GM18909 (cell line): ENCODE measurements at regions not wholly inside any gene's neighbourhood (a gene's known extent, or its start where the extent isn't known, plus 50 kb on each side); places are given as distances from the start of the nearest gene placed in this dataset.

Source experiments
- ATAC-seq: cut with Tn5 transposase; IDR thresholded peaks from one replicate; pipeline ENCODE4 v1.9.1; 2021; ENCODE audit warnings: mild to moderate bottlenecking; ENCODE audit not compliant: unreplicated experiment, poor library complexity

DNA sequence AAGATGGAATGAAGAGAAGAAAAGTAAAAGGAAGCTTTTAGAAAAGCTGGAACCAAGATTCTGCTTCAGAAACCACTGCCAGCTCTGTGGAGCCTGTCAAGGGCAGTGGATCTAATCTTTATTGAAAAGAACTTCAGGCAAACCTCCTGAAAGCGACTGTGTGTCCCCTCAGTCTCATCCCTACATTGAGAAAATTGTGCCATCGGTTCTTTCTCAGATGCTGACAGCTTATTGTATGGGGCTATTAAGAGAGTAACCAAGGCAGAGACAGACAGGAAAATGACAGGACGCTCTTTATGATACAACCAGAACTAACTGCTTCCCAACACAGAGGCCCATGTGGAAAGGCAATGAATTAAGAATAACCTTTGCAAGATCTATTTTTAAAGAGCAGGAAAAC lies 763.2 kb upstream of the CHAC2 start:
- ATAC-seq = no peak

DNA sequence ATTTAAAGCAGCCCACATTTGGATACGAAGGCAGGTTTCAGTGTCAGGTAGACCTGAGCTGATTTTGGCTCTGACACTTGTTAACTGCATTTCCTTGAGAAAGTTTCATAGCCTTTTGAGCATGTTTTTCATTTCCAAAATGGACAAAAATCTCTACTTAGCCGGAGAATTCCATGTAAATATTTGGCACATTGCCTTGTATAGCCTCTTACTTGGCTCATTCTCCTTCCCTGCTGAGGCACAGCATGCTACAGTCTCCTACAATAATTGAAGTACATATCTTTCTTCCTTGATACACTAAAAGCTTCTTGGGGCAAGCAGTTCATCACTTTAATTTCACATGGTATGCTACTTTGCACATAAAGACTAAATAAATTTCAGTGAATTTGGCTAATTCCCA lies 772.2 kb upstream of the CHAC2 start:
- no peak for ATAC-seq

DNA sequence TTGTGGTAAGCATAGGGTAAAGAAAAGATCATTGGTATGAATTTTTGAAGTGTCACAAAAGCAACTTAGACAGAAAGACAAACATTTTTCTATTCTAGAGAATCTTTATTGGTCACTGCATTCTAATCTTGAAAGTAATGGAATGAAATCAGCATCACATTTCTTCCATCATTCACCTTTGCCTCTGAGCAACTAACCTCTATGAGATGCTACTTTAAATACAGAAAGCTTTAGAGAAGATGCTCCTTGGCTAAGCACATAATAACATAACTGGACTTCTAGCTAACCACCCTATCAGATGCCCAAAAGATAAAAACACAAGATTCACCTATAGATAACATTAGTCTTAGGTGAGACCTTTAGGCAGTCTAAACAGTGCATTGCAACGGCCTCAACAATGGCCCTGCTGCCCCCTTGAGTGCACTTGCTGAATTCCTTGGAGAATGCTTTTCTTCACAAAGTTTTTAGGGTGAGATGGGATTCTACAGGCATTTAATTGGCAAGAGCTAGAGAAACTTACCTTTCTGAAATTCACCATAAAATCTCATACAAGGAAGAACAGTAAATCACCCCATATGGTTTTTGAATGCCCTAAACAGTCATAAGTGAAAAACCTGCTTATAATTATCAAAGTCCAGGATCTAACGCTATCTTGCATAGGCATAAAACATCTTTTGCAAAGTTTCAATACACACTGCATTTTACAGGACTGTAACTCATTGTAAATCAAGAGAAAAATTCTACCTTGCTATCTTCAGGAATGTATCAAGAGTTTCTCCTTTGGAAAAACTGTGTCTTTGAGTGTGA lies 791.3 kb upstream of the CHAC2 start:
- ATAC-seq = no peak

DNA sequence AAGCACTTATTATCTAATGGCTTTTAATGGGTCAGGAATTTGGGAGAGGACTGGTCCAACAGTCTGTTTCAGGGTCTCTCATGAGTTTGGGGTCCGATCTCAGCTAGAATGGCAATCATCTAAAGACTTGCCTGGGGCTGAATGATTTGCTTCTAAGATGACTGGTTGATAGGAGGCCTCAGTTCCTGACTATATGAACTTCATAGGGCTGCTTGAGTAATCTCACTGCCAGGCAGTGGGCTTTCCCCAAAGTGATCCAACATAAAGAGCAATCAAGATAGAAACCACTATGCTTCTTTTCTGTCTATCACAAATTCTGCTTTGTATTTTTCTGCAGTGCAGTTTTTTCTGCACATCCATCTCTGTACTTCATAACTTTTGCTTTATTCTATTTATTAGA lies 793.5 kb upstream of the CHAC2 start:
- no peak for ATAC-seq

DNA sequence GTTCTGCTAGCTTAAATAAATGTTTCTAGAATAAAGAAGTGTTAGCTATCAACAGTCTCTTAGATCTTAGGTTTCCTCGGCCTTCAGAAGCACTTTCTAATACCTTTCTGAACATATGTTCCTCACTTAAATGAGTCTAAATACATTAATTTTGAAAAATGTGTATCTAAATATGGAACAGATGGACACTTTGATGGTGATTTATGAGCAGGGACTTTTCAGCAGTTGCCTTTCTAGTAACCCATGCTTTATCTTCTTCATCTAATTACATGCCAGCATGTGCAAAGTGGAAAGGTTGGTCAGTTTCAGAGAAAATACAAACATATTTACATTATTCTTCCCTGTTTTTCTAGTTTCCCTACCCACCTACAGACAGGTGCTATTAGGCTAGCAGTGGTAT lies 797.0 kb upstream of the CHAC2 start:
- no peak for ATAC-seq

DNA sequence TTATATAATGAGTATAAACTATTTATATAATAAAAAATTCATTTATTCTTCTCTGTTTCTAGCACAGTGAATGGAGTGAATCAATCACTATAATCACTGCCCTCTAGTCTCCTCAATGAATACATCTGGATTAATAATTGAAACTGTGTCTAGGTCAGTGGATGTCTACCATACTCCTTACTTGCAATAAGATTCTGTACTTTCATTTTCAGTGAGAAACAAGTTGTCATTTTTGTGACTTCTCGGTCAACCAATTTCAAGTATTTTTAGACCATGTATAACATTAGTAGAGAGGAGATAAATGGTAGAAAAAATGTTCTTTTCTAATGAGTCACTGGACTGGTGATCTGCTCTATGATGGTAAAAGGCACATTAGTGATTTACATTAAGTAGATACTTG lies 799.6 kb upstream of the CHAC2 start:
- ATAC-seq = no peak

DNA sequence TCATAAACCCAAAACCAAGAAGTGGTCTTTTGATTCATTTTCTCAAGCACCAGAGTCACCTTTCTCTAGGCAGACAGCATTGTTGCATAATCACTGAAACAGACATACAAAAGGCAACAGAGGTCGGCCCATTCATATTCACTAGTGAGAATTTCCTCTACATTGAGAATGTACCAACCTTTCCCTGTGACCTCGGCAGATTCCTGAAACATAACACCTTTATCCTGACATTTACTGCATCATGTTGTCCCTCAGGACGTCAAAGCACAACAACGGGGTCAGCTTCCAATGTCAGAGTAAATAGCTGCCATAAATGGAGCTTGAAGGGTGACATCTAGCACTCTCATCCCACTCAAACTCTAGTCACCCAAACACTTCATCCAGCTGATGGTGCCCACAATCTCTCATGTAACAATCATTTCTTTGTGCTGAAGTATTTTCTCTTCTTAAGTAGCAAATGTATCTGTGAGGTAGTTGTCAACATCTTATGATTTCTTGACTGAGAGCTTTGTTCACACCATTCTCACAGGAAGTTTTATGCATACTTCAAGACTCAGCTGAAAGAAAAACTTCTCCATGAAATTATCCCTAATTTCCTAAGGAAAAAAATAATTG lies 802.6 kb upstream of the CHAC2 start:
- ATAC-seq = no peak

DNA sequence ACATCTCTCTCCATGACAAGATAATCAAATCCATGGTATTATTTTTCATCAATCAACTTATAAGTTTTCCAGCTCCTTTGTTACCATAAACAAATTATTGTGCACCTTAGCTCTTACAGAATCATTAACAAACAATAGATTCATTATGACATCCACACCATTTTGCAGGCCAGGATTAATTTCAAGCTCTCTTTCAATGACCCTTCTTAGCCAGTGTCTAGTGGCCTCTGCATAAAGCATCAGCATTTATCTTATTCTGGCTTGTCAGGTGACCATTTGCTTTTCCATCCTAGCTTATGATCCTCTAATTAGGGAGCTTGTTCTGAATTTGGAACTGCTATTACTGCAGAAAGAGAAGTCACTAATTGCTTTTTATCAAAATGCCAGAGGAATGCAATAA lies 806.2 kb upstream of the CHAC2 start:
- ATAC-seq = no peak

DNA sequence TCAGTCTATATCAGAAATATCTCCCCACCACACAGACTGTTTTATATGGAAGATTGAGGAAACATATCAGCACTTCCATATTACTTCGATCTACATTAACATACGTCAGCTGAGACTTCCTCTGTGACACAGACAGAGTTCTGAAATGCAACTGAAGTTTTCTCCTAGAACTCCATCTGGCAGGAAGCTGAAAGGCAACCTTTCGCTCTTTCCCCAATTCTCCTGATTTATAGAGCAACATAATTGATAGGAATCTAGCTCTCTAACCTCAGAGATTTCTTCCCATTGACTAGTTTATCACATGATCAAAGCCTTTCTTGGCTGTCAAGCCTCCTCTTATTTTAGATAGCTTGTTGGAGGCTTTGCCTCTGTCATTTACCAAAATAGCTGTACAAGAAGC lies 806.7 kb upstream of the CHAC2 start:
- ATAC-seq = no peak

DNA sequence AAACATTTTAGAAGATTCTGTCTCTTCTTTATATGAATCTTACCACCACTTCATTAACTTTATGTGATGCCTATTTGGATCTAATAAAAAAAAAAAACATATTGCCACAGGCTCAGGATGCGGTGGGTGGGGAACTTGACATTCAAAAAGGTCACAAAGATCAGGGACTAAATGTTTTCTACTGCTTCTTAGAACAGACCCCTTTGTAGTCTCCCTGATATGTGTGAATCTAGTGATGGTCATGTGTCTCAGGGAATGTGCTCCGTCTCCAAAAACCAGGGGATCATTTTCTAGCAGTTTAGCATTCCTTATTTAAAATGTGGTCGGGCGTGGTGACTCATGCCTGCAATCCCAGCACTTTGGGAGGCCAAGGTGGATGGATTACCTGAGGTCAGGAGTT lies 807.8 kb upstream of the CHAC2 start:
- no peak for ATAC-seq

DNA sequence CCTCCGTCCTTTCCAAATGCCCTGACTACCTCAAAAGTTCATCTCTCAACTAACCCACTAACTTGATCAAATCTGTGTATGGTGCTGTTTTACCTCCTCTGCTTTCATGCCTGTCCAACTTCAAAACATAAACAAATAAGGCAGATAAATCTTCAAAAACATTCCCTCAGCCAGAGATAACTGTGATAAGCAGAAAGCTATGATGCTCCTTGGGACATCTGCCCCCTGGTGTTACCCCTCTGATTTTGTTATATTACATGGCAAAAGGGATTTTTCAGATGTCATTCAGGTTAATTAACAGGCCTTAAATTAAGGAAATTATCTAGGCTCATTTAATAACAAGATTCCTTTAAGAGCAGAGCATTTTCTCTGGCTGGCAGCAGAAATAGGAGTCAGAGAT lies 810.8 kb upstream of the CHAC2 start:
- no peak for ATAC-seq

DNA sequence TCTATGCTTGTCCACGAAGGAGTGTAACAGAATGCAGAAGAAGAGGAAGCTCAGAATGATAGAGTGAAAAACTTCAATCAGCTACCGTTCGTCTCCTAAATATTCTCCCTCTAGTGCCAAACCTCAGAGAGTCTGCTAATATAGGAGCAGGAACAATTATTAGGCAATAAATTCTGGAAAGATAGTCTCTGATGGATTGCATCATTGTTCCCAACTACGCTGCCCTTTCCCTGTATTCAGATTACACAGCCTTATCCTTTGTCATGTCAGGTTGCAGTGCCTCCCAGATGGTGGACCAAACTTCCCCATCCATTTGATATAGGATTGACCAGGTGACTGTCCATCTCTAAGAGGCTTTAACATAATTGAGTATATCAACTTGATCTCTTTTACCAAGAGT lies 811.5 kb upstream of the CHAC2 start:
- no peak for ATAC-seq

DNA sequence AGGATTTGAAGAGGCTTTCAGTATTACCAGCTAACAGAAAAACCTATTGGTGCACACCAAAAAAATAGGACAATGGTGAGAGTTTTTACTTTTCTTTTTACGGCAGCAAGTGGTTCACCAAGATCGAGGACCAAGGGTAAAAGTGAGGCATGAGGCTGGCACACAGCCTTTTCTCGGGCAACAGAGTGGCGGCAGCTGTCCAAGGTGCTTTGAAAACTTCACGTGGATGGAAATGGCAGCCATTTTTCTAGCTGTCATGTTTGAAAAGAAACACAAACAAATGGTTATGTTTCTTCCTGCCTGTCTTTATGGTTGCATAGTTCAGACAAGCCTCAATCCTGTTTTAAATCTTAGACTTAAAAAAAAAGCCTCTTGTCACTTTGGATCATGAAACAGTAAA lies 812.5 kb upstream of the CHAC2 start:
- ATAC-seq = no peak

DNA sequence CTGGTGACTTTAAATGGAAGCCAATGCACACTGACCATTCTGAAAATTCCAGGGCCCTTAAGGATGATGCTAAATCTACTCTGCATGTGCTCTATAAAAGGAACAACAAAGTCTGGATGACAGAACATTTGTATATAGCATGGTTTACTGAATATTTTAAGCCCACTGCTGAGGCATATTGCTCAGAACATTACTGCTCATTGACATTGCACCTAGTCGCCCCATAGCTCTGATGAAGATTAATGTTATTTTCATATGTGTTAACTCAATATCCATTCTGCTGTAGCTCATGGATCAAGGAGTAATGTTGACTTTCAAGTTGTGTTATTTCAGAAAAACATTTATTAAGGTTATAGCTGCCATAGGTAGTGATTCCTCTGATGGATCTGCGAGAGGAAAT lies 827.5 kb upstream of the CHAC2 start:
- no peak for ATAC-seq

DNA sequence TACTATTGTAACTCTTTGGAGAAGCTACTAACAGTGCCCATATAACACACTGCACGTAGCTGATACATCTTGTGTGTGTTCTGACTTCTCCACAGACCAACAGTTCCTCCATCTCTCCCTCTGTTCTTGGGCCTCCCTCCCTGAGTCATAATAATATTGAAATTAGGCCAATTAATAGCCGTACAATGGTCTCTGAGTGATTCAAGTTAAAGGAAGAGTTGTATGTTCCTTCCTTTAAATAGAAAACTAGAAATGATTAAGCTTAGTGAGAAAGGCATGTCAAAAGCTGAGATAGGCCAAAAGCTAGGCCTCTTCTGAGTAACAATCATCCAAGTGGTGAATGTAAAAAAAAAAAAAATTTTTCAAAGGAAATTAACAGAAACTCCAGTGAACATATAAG lies 828.4 kb upstream of the CHAC2 start:
- ATAC-seq = no peak

DNA sequence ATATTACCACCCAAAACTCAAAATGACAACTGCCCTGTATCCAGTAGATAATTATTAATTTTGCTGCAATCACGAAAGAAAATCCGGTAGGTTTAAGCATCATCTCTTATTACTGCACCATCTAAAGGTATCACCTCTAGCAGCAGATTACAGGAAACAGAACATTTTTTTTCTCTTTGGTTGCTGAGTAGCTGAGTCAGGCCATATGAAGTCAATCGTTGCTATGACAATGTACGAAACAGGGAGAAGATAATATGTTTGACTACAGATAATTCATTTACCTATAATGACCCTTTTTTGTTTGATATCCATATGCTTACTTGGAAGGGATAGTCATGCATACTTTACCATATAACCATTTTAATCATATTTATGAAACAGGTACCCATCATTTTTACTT lies 831.6 kb upstream of the CHAC2 start:
- no peak for ATAC-seq

DNA sequence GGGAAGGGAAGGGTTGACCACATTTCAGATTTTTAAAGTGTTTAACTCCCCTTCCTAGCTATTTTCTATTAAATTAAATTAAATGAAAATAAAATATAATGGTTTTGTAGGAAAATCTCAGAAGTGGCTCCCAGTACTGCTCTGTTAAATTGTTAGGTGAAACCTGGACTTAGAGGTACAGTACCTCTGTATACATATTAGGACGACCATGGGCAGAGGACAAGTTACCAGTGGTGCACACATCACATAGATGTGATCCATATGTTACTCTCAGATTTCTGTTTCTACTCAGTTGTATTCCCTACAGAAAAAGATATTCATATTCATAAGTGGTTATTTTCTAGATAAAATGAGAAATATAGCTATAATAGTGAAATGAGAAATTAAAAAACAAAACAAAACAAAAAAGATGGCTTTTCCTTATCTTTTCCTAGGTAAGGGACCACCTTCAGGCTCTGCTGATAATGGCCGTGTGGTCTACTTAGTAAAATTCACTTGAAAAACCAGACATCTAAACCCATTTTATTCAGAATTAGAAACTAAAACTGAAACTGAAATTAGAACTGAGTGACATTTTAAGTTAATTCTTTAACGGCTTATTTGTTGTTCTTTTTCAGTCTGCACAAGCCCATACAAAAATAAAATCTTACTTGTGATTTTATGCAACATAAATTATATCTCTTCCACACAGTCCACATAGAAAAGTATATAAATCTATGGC lies 832.5 kb upstream of the CHAC2 start:
- peak; percentile 23 for ATAC-seq

DNA sequence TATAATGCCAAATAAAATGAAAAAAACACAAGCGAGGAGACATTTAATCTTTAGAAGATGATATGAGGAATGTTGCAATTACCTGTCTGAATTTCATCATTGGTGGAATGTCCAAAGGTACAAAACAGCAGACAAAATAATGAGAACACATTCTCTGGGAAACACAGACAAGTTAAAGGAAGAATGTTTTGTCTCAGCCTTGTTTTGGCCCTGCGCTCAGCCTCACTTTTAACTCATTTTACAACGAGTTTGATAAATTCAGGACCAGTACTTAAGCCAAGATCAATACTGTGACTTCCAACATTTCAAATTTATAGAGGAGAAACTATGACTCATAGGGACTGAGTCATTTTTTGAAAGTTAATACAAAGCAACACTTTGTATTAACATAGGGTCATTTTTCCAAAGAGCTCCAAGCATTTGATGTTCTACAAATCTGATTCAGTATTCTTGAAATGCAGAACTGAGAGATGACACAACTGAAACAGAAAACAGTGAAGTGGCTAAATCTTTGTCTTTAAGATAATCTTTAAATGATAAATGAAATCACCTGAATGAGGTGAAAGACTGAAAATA lies 833.2 kb upstream of the CHAC2 start:
- ATAC-seq = peak; percentile 70

DNA sequence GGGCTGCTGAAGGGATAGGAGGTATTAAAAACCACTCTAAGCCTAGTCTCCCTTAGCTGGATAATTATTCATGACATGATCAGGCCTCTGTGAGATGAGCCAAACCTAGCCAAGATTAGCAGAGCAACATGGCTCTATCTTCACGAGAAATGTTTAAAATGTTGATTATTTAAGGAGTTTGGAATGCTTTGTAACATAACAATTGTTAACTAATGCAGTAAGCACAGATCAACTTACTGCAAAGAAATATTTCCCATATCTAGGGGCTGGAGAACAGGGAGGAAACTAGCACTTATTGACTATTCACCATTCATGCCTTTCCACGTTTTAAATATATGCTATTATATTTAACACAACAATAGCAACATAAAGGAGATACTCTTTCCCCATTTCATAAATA lies 833.7 kb upstream of the CHAC2 start:
- ATAC-seq = no peak

DNA sequence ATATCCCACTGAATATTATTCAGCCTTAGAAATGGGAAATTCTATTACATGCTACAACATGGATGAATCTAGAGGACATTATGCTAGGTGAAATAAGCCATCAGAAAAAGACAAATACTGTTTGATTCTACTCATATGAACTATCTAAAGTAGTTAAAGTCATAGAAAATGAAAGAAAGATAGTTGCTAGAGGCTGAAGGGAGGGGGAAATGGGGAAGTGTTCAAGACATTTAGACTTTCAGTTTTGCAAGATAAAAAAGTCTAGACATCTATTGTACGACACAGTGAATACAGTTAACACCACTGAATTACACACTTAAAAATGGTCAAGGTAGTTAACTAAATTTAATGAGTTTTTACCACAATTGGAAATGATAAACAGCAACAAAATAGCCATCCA lies 835.9 kb upstream of the CHAC2 start:
- peak; percentile 56 for ATAC-seq

DNA sequence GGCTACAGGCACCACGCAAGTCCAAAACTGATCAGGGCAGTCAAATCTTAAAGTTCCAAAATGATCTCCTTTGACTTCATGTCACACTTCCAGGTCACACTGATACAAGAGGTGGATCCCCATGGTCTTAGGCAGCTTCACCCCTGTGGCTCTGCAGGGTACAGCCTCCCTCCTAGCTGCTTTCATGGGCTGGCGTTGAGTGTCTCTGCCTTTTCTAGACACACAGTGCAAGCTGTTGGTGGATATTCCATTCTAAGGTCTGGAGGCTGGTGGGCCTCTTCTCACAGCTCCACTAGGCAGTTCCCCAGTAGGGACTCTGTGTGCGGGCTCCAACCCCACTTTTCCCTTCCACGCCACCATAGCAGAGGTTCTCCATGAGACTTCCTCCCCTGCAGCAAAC lies 838.2 kb upstream of the CHAC2 start:
- no peak for ATAC-seq
